H1 (cell line): ENCODE measurements at regions not wholly inside any gene's neighbourhood (a gene's known extent, or its start where the extent isn't known, plus 50 kb on each side); places are given as distances from the start of the nearest gene placed in this dataset.

Source experiments
- BRCA1 ChIP-seq: IDR thresholded peaks from 2 replicates; pipeline ENCODE4 v1.6.1; 2012; ENCODE audit warnings: low read depth, low read length, improper control_type of control experiment
- CBX5 ChIP-seq: fragments of 300-800, 300-1000 bp; sonication (generic); IDR thresholded peaks from 2 replicates; pipeline ENCODE4 v1.7.1; 2016; ENCODE audit warnings: antibody characterized with exemption, low read length, low read depth
- CEBPB ChIP-seq: IDR thresholded peaks from 2 replicates; pipeline ENCODE4 v1.6.1; 2012; ENCODE audit warnings: low read depth, low read length
- EP300 ChIP-seq, 2 experiments: IDR thresholded peaks; 1 replicate in 1 of 2; 2 replicates in 1 of 2; pipeline ENCODE4 v1.6.1; 2011 to 2012; ENCODE audit warnings: low read depth in 2 of 2, low read length in 2 of 2, mild to moderate bottlenecking in 2 of 2, borderline replicate concordance in 1 of 2, inconsistent platforms in 1 of 2, moderate library complexity in 1 of 2
- EZH2 ChIP-seq: fragments of 200-600 bp; sonication (generic); IDR thresholded peaks from 2 replicates; pipeline ENCODE4 v1.7.1; 2012; ENCODE audit warnings: low read depth, mild to moderate bottlenecking, moderate library complexity, low read length, inconsistent platforms; ENCODE audit not compliant: severe bottlenecking
- HDAC6 ChIP-seq: IDR thresholded peaks from one replicate; pipeline ENCODE4 v1.7.1; 2012; ENCODE audit warnings: low read depth, mild to moderate bottlenecking, inconsistent platforms, low read length, moderate library complexity
- KDM1A ChIP-seq: fragments of 200-600, 300-600 bp; sonication (generic); IDR thresholded peaks from 2 replicates; pipeline ENCODE4 v1.7.1; 2016; ENCODE audit warnings: mild to moderate bottlenecking, low read length, borderline replicate concordance
- KDM5A ChIP-seq: fragments of 200-600 bp; IDR thresholded peaks from 2 replicates; pipeline ENCODE4 v1.7.1; 2012; ENCODE audit warnings: mild to moderate bottlenecking, low read length, inconsistent platforms, mixed read lengths
- POLR2A ChIP-seq, 2 experiments: IDR thresholded peaks; 1 replicate in 1 of 2; 2 replicates in 1 of 2; pipeline ENCODE4 v1.6.1; 2011; ENCODE audit warnings: low read depth in 2 of 2, low read length in 2 of 2, mild to moderate bottlenecking in 2 of 2; ENCODE audit errors: control extremely low read depth in 1 of 2
- POLR2AphosphoS5 ChIP-seq: IDR thresholded peaks from 2 replicates; pipeline ENCODE4 v1.6.1; 2011; ENCODE audit warnings: low read depth, low read length
- RFX5 ChIP-seq: IDR thresholded peaks from 2 replicates; pipeline ENCODE4 v1.6.1; 2011; ENCODE audit warnings: low read depth, low read length, improper control_type of control experiment, borderline replicate concordance
- USF2 ChIP-seq: IDR thresholded peaks from 2 replicates; pipeline ENCODE4 v1.6.1; 2011; ENCODE audit warnings: low read length, improper control_type of control experiment
- YY1 ChIP-seq: IDR thresholded peaks from 2 replicates; pipeline ENCODE4 v1.6.1; 2011; ENCODE audit warnings: low read depth, mild to moderate bottlenecking, low read length
- TF ChIP-seq, protein P1 (sequence below), 3 experiments: IDR thresholded peaks; 1 replicate in 2 of 3; 2 replicates in 1 of 3; pipeline versions ENCODE4 v1.5.1 to v1.6.1; 2011; ENCODE audit warnings: low read length in 3 of 3, mild to moderate bottlenecking in 3 of 3, inconsistent platforms in 2 of 3, low read depth in 1 of 3, moderate library complexity in 1 of 3; ENCODE audit not compliant: insufficient read depth in 1 of 3; ENCODE audit errors: control extremely low read depth in 1 of 3

GRCh38 chr12:32049956-32050355, 56.7 kb upstream of the BICD1 start:
- TF ChIP-seq POLR2A (IDR thresholded peaks at IDR 0.05; ENCODE audit: control extremely low read depth in 1 of 2, low read depth in 2 of 2, low read length in 2 of 2) (no peak), EP300 (IDR thresholded peaks at IDR 0.05; ENCODE audit: borderline replicate concordance in 1 of 2, low read depth in 2 of 2, low read length in 2 of 2) (no peak), CEBPB (no peak), YY1 (no peak), USF2 (no peak), KDM1A (no peak), KDM5A (no peak), EZH2 (no peak), BRCA1 (no peak), HDAC6 (no peak), POLR2AphosphoS5 (no peak), RFX5 (no peak), CBX5 (no peak)
- TF ChIP-seq, protein P1, sequence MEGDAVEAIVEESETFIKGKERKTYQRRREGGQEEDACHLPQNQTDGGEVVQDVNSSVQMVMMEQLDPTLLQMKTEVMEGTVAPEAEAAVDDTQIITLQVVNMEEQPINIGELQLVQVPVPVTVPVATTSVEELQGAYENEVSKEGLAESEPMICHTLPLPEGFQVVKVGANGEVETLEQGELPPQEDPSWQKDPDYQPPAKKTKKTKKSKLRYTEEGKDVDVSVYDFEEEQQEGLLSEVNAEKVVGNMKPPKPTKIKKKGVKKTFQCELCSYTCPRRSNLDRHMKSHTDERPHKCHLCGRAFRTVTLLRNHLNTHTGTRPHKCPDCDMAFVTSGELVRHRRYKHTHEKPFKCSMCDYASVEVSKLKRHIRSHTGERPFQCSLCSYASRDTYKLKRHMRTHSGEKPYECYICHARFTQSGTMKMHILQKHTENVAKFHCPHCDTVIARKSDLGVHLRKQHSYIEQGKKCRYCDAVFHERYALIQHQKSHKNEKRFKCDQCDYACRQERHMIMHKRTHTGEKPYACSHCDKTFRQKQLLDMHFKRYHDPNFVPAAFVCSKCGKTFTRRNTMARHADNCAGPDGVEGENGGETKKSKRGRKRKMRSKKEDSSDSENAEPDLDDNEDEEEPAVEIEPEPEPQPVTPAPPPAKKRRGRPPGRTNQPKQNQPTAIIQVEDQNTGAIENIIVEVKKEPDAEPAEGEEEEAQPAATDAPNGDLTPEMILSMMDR (IDR thresholded peaks at IDR 0.05; ENCODE audit: control extremely low read depth in 1 of 3, insufficient read depth in 1 of 3, low read depth in 1 of 3, low read length in 3 of 3) = no peak
